ENCODE measurements at regions not wholly inside any gene's neighbourhood (a gene's known extent, or its start where the extent isn't known, plus 50 kb on each side); places are given as distances from the start of the nearest gene placed in this dataset.

DNA sequence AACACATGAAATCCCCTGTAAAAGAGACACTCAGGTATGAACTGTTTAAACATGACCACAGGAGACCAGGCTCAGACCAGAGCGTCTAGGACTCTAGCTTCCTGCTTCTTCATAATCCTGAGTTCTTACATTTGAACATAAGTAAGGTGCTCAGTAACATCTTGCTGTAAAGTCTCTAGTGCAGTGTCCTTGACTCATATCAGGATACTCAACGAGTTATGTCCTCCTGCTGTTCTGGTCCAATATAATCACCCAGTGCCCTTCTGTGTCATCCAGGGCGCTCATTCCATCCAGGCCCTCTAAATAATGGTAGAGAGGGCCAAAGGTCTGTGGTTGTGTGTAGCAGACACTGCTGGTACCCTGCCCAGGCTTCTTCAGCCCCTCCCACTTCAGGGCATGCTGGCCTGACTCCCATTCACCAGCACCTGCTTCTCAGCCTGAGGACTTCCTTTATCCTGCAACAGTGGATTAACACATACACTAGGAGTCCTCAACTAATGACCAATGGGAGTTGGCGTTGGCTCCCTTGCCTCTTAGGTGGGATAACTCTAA, 66.8 kb upstream of the MOCS1 start:
- no peak overlapping the region for H3K4me3 Mint-ChIP-seq
- H3K36me3 Mint-ChIP-seq, result peaks cover 3% of the 10 kb centered on the region
- H3K27me3 Mint-ChIP-seq, result peaks cover 8% of the 10 kb centered on the region
- no peaks in the 10 kb centered on the region for H3K4me1 Mint-ChIP-seq
- H3K9me3 Mint-ChIP-seq, result peaks cover 30% of the 10 kb centered on the region
- no peak for DNase-seq (ENCODE audit: low spot score in 2 of 2)
- no peak for ATAC-seq (ENCODE audit: low read depth)
- no peak overlapping the region for H3K27ac Mint-ChIP-seq

DNA sequence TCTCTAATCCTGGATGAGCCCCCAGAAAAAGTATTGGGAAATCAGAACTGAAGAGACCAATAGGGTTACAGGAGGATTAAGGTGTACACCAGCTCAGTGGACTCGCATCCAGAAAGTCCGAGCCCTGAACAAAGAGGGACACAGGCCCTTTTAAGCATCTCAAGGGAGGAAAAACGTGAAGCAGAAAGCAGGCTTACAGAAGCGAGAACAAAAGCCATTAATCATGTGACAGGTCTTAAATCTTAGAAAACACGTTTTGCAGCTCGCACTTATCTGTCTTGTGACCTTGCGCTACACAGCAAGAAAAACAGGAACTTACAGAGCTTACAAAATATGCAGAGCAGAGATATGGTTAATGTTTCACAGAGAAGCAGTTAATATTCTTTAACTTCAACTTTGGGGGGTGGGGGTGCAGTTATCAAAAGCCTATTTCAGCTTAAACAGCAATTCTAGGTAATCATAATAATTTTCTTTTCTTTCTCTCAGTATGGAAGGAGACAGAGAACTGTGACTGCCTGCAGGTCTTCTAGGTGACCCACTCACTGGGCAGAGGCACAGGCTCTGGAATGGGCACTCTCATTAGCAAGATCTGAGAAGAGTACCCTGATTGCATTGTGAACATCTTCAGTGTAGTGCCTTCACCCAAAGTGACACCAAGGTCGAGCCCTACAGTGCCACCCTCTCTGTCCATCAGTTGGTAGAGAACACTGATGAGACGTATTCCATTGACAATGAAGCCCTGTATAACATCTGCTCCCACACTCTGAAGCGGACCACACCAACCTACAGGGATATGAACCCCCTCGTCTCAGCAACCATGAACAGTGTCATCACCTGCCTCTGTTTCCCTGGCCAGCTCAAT, 65.0 kb upstream of the MOCS1 start:
- Mint-ChIP-seq H3K36me3 (peaks cover 3% of the 10 kb centered on the region), H3K9me3 (peaks cover 28% of the 10 kb centered on the region), H3K4me1 (no peaks in the 10 kb centered on the region), H3K27ac (no peak overlapping the region), H3K4me3 (no peak overlapping the region), H3K27me3 (peaks cover 8% of the 10 kb centered on the region)
- no peak for DNase-seq (ENCODE audit: low spot score in 2 of 2)
- ATAC-seq (ENCODE audit: low read depth), result no peak

DNA sequence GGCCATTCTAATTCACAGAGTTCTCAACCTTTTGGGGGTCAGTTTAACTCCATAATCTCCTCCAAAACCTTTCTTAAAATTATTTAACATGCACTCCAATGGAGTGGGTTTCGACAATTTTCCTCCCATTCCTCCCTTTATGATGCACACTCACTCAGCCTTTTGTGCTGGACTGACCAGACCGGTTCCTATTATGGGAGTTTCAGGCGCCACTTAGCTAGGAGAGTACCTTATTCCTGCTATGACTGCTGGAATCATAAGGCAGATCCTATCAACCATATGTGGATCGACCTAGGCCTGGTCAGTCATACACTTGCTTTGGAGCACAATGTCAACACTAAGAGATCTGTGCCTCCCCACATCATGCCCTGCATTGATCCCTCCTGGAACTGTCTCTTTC, 63.9 kb upstream of the MOCS1 start:
- no peak for DNase-seq (ENCODE audit: low spot score in 2 of 2)
- no peak for ATAC-seq (ENCODE audit: low read depth)
- H3K36me3 Mint-ChIP-seq, result peaks cover 1% of the 10 kb centered on the region
- no peak overlapping the region for H3K4me3 Mint-ChIP-seq
- H3K27me3 Mint-ChIP-seq, result peaks cover 5% of the 10 kb centered on the region
- no peak overlapping the region for H3K27ac Mint-ChIP-seq
- no peaks in the 10 kb centered on the region for H3K4me1 Mint-ChIP-seq
- H3K9me3 Mint-ChIP-seq, result peaks cover 26% of the 10 kb centered on the region

DNA sequence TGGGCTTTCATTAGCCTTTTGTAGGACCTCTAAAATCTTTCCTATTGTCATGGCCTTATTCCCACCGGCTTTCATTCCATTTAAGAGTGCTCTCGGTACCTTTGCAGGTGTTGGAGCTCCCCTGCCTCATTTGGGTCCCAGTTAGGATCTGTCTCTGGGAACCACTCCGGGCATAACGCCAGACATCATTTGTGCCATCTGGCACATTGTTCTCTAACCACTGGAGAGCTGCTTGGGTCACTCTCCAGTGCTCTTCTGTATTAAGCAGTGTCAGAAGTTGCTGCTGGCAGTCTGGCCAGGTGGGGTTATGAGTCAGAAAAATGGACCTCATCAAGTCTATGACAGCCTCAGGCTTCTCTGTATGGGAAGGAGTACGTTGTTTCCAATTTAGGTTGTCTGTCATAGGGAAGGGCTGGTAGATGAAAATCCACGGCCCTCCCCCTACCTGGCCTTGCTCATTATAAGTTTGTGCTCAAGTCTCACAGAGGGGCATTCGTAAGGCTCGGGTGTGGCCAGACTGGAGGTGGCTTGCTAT, 62.9 kb upstream of the MOCS1 start:
- H3K4me1 Mint-ChIP-seq, result no peaks in the 10 kb centered on the region
- no peak overlapping the region for H3K4me3 Mint-ChIP-seq
- peaks cover 28% of the 10 kb centered on the region for H3K9me3 Mint-ChIP-seq
- DNase-seq (ENCODE audit: low spot score in 2 of 2), result no peak
- peaks cover 5% of the 10 kb centered on the region for H3K27me3 Mint-ChIP-seq
- no peak overlapping the region for H3K27ac Mint-ChIP-seq
- H3K36me3 Mint-ChIP-seq, result peaks cover 1% of the 10 kb centered on the region
- ATAC-seq (ENCODE audit: low read depth), result no peak

DNA sequence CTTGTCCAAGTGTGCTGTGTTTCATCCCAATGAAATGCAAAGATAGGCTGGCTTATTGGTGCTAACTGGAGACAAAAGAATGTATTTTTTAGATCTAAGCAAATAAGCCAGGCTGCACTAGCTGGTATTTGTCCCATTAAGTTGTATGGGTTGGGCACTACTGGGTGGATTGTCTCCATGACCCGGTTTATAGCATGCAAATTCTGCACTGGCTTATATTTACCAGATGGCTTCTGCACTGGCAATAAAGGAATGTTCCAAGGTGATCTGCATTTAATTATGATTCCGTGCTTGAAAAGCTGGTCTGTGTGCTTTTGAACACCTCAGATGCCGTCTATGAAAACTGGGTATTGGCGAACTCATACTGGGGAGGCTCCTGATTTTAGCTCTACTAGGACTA, 61.4 kb upstream of the MOCS1 start:
- no peak overlapping the region for H3K27ac Mint-ChIP-seq
- ATAC-seq (ENCODE audit: low read depth) (no peak), DNase-seq (ENCODE audit: low spot score in 2 of 2) (no peak)
- peaks cover 5% of the 10 kb centered on the region for H3K27me3 Mint-ChIP-seq
- peaks cover 1% of the 10 kb centered on the region for H3K36me3 Mint-ChIP-seq
- H3K4me3 Mint-ChIP-seq, result no peak overlapping the region
- peaks cover 28% of the 10 kb centered on the region for H3K9me3 Mint-ChIP-seq
- no peaks in the 10 kb centered on the region for H3K4me1 Mint-ChIP-seq

DNA sequence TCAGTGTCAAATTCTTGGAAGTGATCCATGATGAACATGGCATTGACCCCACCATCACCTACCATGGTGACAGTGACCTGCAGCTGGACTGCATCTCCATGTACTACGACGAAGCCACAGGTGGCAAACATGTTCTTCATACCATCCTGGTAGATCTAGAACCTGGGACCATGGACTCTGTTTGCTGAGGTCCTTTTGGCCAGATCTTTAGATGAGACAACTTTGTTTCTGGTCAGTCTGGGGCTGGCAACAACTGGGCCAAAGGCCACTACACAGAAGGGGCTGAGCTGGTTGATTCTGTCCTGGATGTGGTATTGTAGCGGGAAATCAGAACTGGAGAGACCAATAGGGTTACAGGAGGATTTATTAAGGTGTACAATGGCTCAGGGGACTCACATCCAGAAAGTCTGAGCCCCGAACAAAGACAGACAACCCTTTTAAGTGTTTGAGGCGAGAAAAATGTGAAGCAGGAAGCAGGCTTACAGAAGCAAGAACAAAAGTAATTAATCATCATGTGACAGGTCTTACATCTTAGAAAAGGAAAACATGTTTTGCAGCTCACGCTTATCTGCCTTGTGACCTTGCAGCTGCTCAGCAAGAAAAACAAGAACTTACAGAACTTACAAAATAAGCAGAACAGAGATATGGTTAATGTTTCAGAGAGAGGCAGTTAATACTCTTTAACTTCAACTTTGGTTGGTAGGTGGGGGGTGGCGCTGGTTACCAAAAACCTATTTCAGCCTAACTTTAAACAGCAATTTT, 58.8 kb upstream of the MOCS1 start:
- no peak for DNase-seq (ENCODE audit: low spot score in 2 of 2)
- peaks cover 10% of the 10 kb centered on the region for H3K9me3 Mint-ChIP-seq
- ATAC-seq (ENCODE audit: low read depth), result no peak
- no peaks in the 10 kb centered on the region for H3K4me1 Mint-ChIP-seq
- no peaks in the 10 kb centered on the region for H3K36me3 Mint-ChIP-seq
- peaks cover 4% of the 10 kb centered on the region for H3K27me3 Mint-ChIP-seq
- no peak overlapping the region for H3K27ac Mint-ChIP-seq
- H3K4me3 Mint-ChIP-seq, result no peak overlapping the region
